ENCODE measurements at regions not wholly inside any gene's neighbourhood (a gene's known extent, or its start where the extent isn't known, plus 50 kb on each side); places are given as distances from the start of the nearest gene placed in this dataset.
"Not testable (repeated sequence)": the region's sequence is repeated elsewhere in the genome, so short reads cannot be mapped to it uniquely, and the experiment has no call there.

- Histone ChIP-seq H3K36me3 (no peaks in the 10 kb centered on the region), H3K9me3 (no peaks in the 10 kb centered on the region), H3K4me3 (no peak overlapping the region), H3K27me3 (no peaks in the 10 kb centered on the region), H3K27ac (no peak overlapping the region), H3K4me1 (no peaks in the 10 kb centered on the region)
- DNase-seq (ENCODE audit: low spot score): no peak
- no peak for TF ChIP-seq CTCF (IDR thresholded peaks at IDR 0.05)
Measured at GRCh38 chr15:22239806-22240180, 159.5 kb downstream of the OR4M2 start.

- no peak for TF ChIP-seq CTCF (IDR thresholded peaks at IDR 0.05)
- no peaks in the 10 kb centered on the region for H3K27me3 ChIP-seq
- H3K9me3 ChIP-seq: no peaks in the 10 kb centered on the region
- H3K36me3 ChIP-seq: no peaks in the 10 kb centered on the region
- DNase-seq (ENCODE audit: low spot score): no peak
- no peaks in the 10 kb centered on the region for H3K4me1 ChIP-seq
- no peak overlapping the region for H3K4me3 ChIP-seq
- no peak overlapping the region for H3K27ac ChIP-seq
Measured at GRCh38 chr15:22240403-22240802, 160.1 kb downstream of the OR4M2 start.

GRCh38 chr15:22240986-22241385 lies 160.7 kb downstream of the OR4M2 start:
- no peak for DNase-seq (ENCODE audit: low spot score)

GRCh38 chr15:22241451-22241850 lies 161.1 kb downstream of the OR4M2 start:
- Histone ChIP-seq H3K4me3 (no peak overlapping the region), H3K9me3 (no peaks in the 10 kb centered on the region), H3K36me3 (no peaks in the 10 kb centered on the region), H3K4me1 (no peaks in the 10 kb centered on the region), H3K27me3 (no peaks in the 10 kb centered on the region), H3K27ac (no peak overlapping the region)
- DNase-seq (ENCODE audit: low spot score): no peak
- TF ChIP-seq CTCF (IDR thresholded peaks at IDR 0.05): no peak

More at GRCh38 chr15:22240986-22241385, 160.7 kb downstream of the OR4M2 start:
- Histone ChIP-seq H3K27me3 (no peaks in the 10 kb centered on the region), H3K9me3 (no peaks in the 10 kb centered on the region), H3K4me1 (no peaks in the 10 kb centered on the region), H3K36me3 (no peaks in the 10 kb centered on the region), H3K4me3 (no peak overlapping the region), H3K27ac (no peak overlapping the region)
- no peak for TF ChIP-seq CTCF (IDR thresholded peaks at IDR 0.05)

- H3K27me3 ChIP-seq: not testable (repeated sequence)
Measured at GRCh38 chr15:22242311-22242710, 162.0 kb downstream of the OR4M2 start.

GRCh38 chr15:22243440-22244130 lies 163.3 kb downstream of the OR4M2 start:
- no peak for TF ChIP-seq CTCF (IDR thresholded peaks at IDR 0.05)
- H3K4me1 ChIP-seq: no peaks in the 10 kb centered on the region
- no peaks in the 10 kb centered on the region for H3K9me3 ChIP-seq
- DNase-seq (ENCODE audit: low spot score): no peak
- no peaks in the 10 kb centered on the region for H3K36me3 ChIP-seq
- H3K27ac ChIP-seq: no peak overlapping the region
- no peak overlapping the region for H3K4me3 ChIP-seq
- H3K27me3 ChIP-seq: no peaks in the 10 kb centered on the region

More at GRCh38 chr15:22242311-22242710, 162.0 kb downstream of the OR4M2 start:
- H3K4me1 ChIP-seq; H3K9me3 ChIP-seq; DNase-seq (ENCODE audit: low spot score); H3K27ac ChIP-seq; H3K4me3 ChIP-seq; H3K36me3 ChIP-seq: not testable (repeated sequence)

- not testable (repeated sequence) for H3K36me3 ChIP-seq; H3K4me3 ChIP-seq; H3K4me1 ChIP-seq; DNase-seq (ENCODE audit: low spot score); H3K27me3 ChIP-seq; H3K9me3 ChIP-seq; H3K27ac ChIP-seq
Measured at GRCh38 chr15:22249511-22249910, 169.2 kb downstream of the OR4M2 start.

- not testable (repeated sequence) for H3K4me1 ChIP-seq; H3K27ac ChIP-seq; H3K9me3 ChIP-seq; H3K27me3 ChIP-seq; DNase-seq (ENCODE audit: low spot score); H3K36me3 ChIP-seq; H3K4me3 ChIP-seq
Measured at GRCh38 chr15:22250501-22251290, 170.4 kb downstream of the OR4M2 start.
